MM.1S (cell line): ENCODE measurements at regions not wholly inside any gene's neighbourhood (a gene's known extent, or its start where the extent isn't known, plus 50 kb on each side); places are given as distances from the start of the nearest gene placed in this dataset.

Experiments
- EZH2phosphoT487 ChIP-seq: fragments of 300-600 bp; sonication (generic); IDR thresholded peaks from 2 replicates; pipeline ENCODE4 v1.6.1; 2018; ENCODE audit warnings: antibody characterized with exemption, low read length
- TF ChIP-seq, protein P1 (sequence below): fragments of 300-600 bp; sonication (generic); IDR thresholded peaks from 2 replicates; pipeline ENCODE4 v1.5.1; 2016; ENCODE audit warnings: antibody characterized with exemption, low read length, mixed read lengths

DNA sequence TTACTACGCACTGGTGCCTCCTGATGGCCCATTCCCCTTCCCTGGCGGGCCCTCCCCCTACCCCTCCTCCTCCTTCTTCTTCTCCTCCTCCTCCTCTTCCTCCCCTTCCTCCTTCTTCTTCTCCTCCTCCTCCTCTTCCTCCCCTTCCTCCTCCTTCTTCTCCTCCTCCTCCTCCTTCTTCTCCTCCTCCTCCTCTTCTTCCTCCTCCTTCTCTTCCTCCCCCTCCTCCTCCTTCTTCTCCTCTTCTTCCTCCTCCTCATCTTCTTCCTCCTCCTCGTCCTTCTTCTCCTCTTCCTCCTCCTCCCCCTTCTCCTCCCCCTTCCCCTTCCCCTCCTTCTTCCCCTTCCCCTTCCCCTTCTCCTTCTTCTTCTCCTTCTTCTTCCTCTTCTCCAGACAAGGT lies 64.7 kb upstream of the COG2 start:
- TF ChIP-seq, protein P1, sequence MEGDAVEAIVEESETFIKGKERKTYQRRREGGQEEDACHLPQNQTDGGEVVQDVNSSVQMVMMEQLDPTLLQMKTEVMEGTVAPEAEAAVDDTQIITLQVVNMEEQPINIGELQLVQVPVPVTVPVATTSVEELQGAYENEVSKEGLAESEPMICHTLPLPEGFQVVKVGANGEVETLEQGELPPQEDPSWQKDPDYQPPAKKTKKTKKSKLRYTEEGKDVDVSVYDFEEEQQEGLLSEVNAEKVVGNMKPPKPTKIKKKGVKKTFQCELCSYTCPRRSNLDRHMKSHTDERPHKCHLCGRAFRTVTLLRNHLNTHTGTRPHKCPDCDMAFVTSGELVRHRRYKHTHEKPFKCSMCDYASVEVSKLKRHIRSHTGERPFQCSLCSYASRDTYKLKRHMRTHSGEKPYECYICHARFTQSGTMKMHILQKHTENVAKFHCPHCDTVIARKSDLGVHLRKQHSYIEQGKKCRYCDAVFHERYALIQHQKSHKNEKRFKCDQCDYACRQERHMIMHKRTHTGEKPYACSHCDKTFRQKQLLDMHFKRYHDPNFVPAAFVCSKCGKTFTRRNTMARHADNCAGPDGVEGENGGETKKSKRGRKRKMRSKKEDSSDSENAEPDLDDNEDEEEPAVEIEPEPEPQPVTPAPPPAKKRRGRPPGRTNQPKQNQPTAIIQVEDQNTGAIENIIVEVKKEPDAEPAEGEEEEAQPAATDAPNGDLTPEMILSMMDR, result no peak
- no peak for TF ChIP-seq EZH2phosphoT487
